ENCODE measurements at regions not wholly inside any gene's neighbourhood (a gene's known extent, or its start where the extent isn't known, plus 50 kb on each side); places are given as distances from the start of the nearest gene placed in this dataset.
"Not testable (repeated sequence)": the region's sequence is repeated elsewhere in the genome, so short reads cannot be mapped to it uniquely, and the experiment has no call there.

GRCh38 chrY:22472027-22472426 is 68.8 kb downstream of the RBMY1J start:
- not testable (repeated sequence) for H3K36me3 Mint-ChIP-seq; H3K27ac Mint-ChIP-seq; H3K9me3 Mint-ChIP-seq; DNase-seq (ENCODE audit: low spot score); ATAC-seq; H3K4me1 Mint-ChIP-seq (ENCODE audit: low read depth in 2 of 2); H3K4me3 Mint-ChIP-seq; H3K27me3 Mint-ChIP-seq

GRCh38 chrY:22477846-22478245 is 74.6 kb downstream of the RBMY1J start:
- not testable (repeated sequence) for DNase-seq (ENCODE audit: low spot score); ATAC-seq; H3K4me3 Mint-ChIP-seq; H3K4me1 Mint-ChIP-seq (ENCODE audit: low read depth in 2 of 2); H3K9me3 Mint-ChIP-seq; H3K36me3 Mint-ChIP-seq; H3K27ac Mint-ChIP-seq; H3K27me3 Mint-ChIP-seq

- H3K4me1 Mint-ChIP-seq (ENCODE audit: low read depth in 2 of 2); ATAC-seq: not testable (repeated sequence)
These were observed 81.3 kb downstream of the RBMY1J start for GRCh38 chrY:22484465-22484864.

GRCh38 chrY:22488688-22489087 is 85.5 kb downstream of the RBMY1J start:
- not testable (repeated sequence) for H3K27ac Mint-ChIP-seq; H3K4me1 Mint-ChIP-seq (ENCODE audit: low read depth in 2 of 2); DNase-seq (ENCODE audit: low spot score); H3K36me3 Mint-ChIP-seq; H3K9me3 Mint-ChIP-seq; H3K4me3 Mint-ChIP-seq; ATAC-seq; H3K27me3 Mint-ChIP-seq

More at GRCh38 chrY:22484465-22484864, 81.3 kb downstream of the RBMY1J start:
- H3K9me3 Mint-ChIP-seq; H3K27ac Mint-ChIP-seq; DNase-seq (ENCODE audit: low spot score); H3K36me3 Mint-ChIP-seq; H3K27me3 Mint-ChIP-seq; H3K4me3 Mint-ChIP-seq: not testable (repeated sequence)

DNA sequence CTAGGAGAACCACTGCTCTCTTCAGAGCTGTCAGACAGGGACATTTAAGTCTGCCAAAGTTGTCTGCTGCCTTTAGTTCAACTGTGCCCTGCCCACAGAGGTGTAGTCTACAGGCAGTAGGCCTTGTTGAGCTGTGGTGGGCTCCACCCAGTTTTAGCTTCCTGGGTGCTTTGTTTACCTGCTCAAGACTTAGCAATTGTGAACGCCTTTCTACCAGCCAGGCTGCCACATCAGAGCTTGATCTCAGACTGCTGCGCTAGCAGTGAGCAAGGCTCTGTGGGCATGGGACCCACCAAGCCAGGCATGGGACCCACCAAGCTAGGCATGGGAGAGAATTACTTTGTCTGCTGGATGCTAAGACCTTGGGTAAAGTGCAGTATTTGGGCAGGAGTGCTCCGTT is 96.5 kb downstream of the RBMY1J start:
- not testable (repeated sequence) for H3K27me3 Mint-ChIP-seq; H3K4me3 Mint-ChIP-seq; DNase-seq (ENCODE audit: low spot score); ATAC-seq; H3K9me3 Mint-ChIP-seq; H3K36me3 Mint-ChIP-seq; H3K27ac Mint-ChIP-seq; H3K4me1 Mint-ChIP-seq (ENCODE audit: low read depth in 2 of 2)

- not testable (repeated sequence) for H3K4me3 Mint-ChIP-seq; ATAC-seq; H3K27ac Mint-ChIP-seq; H3K36me3 Mint-ChIP-seq; H3K9me3 Mint-ChIP-seq; H3K27me3 Mint-ChIP-seq; H3K4me1 Mint-ChIP-seq (ENCODE audit: low read depth in 2 of 2); DNase-seq (ENCODE audit: low spot score)
These were observed 110.5 kb downstream of the RBMY1J start for GRCh38 chrY:22513719-22514118.

GRCh38 chrY:22525841-22526240 is 122.6 kb downstream of the RBMY1J start:
- H3K27me3 Mint-ChIP-seq; ATAC-seq; H3K27ac Mint-ChIP-seq; H3K4me1 Mint-ChIP-seq (ENCODE audit: low read depth in 2 of 2); DNase-seq (ENCODE audit: low spot score); H3K9me3 Mint-ChIP-seq; H3K36me3 Mint-ChIP-seq; H3K4me3 Mint-ChIP-seq: not testable (repeated sequence)

DNA sequence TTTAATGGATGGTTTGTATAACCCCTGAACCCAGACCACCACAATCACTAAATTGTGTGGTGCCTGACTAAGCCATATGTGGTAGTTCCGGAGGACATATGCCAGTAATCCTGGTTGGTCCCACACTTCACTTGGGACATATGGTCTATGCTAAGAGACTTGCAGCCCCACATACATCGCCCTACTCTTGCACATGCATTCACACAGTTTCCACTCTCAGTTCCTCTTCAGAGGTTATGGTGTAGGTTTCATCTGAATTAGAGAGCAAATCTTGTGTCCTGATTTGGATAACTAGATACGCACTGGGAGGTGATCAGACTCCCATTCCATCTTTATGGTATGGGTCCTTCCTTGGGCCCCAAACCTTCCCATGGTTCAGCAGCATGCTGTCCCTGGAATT is 169.8 kb downstream of the RBMY1J start:
- H3K27ac Mint-ChIP-seq; H3K27me3 Mint-ChIP-seq; H3K9me3 Mint-ChIP-seq; ATAC-seq; H3K36me3 Mint-ChIP-seq; H3K4me3 Mint-ChIP-seq; DNase-seq (ENCODE audit: low spot score); H3K4me1 Mint-ChIP-seq (ENCODE audit: low read depth in 2 of 2): not testable (repeated sequence)

DNA sequence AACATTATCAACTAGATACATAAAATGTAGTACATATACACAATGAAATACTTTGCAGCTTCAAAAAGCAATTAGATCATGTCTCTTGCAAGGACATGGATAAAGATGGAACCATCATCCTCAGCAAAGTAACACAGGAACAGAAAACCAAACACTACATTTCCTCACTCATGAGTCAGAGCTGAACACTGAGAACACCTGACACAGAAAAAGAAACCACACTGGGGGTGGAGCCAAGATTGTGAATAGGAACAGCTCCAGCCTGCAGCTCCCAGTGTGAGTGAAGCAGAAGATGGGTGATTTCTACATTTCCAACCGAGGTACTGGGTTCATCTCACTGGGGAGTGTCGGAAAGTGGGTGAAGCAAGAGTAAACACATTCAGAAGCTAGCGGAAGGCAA is 195.6 kb downstream of the RBMY1J start:
- not testable (repeated sequence) for DNase-seq (ENCODE audit: low spot score); H3K9me3 Mint-ChIP-seq; H3K27ac Mint-ChIP-seq; H3K36me3 Mint-ChIP-seq; ATAC-seq; H3K4me1 Mint-ChIP-seq (ENCODE audit: low read depth in 2 of 2); H3K27me3 Mint-ChIP-seq; H3K4me3 Mint-ChIP-seq

DNA sequence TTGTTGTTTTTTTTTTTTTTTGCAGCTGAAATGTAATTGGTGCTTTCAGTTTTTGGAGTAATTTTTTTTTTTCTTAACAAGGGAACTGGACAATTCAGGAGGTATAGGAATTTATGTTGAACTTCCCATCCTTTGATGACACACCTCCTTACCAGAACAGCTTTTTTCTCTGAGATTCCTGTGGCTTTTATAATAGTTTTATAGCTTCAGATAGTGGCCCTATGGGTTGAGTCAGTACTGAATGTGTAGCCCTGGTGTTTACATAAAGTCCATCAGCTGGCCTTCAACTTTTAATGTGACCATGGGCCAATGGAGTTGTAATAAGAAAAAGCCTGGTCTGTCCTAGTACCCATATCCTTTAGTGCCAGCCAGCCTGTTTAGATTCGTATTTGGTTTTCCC is 201.8 kb downstream of the RBMY1J start:
- H3K27ac Mint-ChIP-seq; H3K9me3 Mint-ChIP-seq; H3K36me3 Mint-ChIP-seq; ATAC-seq; H3K4me1 Mint-ChIP-seq (ENCODE audit: low read depth in 2 of 2); H3K27me3 Mint-ChIP-seq; DNase-seq (ENCODE audit: low spot score); H3K4me3 Mint-ChIP-seq: not testable (repeated sequence)

- not testable (repeated sequence) for H3K36me3 Mint-ChIP-seq; H3K27me3 Mint-ChIP-seq; H3K9me3 Mint-ChIP-seq; H3K4me1 Mint-ChIP-seq (ENCODE audit: low read depth in 2 of 2); H3K4me3 Mint-ChIP-seq; H3K27ac Mint-ChIP-seq; DNase-seq (ENCODE audit: low spot score); ATAC-seq
These were observed 202.4 kb downstream of the RBMY1J start for GRCh38 chrY:22605658-22606057.

DNA sequence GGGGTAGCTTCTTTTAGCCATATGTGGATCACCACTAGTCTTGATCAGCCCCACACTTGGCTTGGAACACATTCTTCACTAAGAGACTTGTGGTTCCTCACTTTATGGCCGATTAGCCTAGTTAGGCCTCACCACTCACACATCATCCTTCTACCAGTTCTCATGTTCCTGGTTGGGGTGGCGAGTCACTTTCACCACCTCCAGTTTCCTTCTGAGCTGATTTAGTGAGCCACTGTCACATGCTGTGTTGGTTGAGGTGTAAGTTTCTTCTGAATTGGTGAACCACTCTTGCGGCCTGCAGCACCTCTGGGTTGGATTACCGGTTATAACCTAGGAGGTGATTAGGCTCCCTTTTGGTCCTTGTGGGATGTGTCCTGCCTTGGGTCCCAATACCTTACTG is 203.7 kb downstream of the RBMY1J start:
- not testable (repeated sequence) for DNase-seq (ENCODE audit: low spot score); H3K4me1 Mint-ChIP-seq (ENCODE audit: low read depth in 2 of 2); H3K27ac Mint-ChIP-seq; H3K9me3 Mint-ChIP-seq; H3K27me3 Mint-ChIP-seq; H3K36me3 Mint-ChIP-seq; H3K4me3 Mint-ChIP-seq
- peak in 1 of 2 donors; percentile 46 for ATAC-seq

DNA sequence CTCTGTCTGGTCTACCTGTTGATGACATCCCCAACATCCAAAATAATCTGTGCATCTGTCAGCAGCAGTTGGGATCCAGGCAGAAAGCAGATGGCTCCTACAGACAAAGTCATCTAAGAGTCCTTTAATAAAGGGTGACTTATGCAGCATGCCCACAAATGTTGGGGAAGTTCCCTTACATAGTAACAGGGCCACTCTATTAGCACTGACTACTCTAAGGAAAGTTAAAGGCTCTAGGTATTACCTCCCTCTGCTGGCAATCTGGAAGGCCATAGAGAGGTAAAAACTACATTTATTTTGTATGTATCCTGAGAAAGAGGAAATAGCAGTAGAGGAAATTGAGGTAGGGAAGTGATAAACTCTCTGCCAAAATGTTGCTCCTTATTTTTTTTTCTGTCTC is 209.6 kb downstream of the RBMY1J start:
- not testable (repeated sequence) for H3K4me3 Mint-ChIP-seq; DNase-seq (ENCODE audit: low spot score); ATAC-seq; H3K36me3 Mint-ChIP-seq; H3K9me3 Mint-ChIP-seq; H3K27me3 Mint-ChIP-seq; H3K4me1 Mint-ChIP-seq (ENCODE audit: low read depth in 2 of 2); H3K27ac Mint-ChIP-seq

Measured in natural killer cell treated with Interleukin-12 subunit alpha and Interleukin-12 subunit beta and Interleukin-15 and Interleukin-18, amount 100 ng/mL, for 72 hours (primary cell).